Gastrocnemius medialis (tissue), 4 donors: ENCODE measurements at regions not wholly inside any gene's neighbourhood (a gene's known extent, or its start where the extent isn't known, plus 50 kb on each side); places are given as distances from the start of the nearest gene placed in this dataset.
A peak's percentile ranks its signal among the peaks of the same experiment; 100 is the strongest.

Experiments
- ATAC-seq, 2 donors: fragments of 150-250 bp; one replicate each; pipeline ENCODE4 v1.9.1; 2016
- DNase-seq, 2 donors: peaks; one replicate each; pipeline ENCODE4 v3.0.0-alpha.2; 2019
- H3K27ac ChIP-seq, 4 donors: fragments of 200-600 bp; sonication (generic); 1 replicate in 1 of 4; 2 replicates in 3 of 4; pipeline ENCODE4 v1.5.1; 2016 to 2018; ENCODE audit warnings: mild to moderate bottlenecking in 2 of 4, moderate library complexity in 1 of 4
- H3K27me3 ChIP-seq, 3 donors: fragments of 200-600 bp; sonication (generic) in 2 of 3; 1 replicate in 1 of 3; 2 replicates in 2 of 3; pipeline versions ENCODE4 v1.5.1 to v1.6.0; 2016 to 2019; ENCODE audit warnings: mild to moderate bottlenecking in 1 of 3, moderate library complexity in 1 of 3
- H3K36me3 ChIP-seq, 2 donors: fragments of 200-600 bp; sonication (generic) in 1 of 2; one replicate each; pipeline ENCODE4 v1.5.1; 2017 to 2018
- H3K4me1 ChIP-seq, 2 donors: fragments of 200-600 bp; sonication (generic) in 1 of 2; one replicate each; pipeline ENCODE4 v1.5.1; 2016 to 2017; ENCODE audit warnings: mild to moderate bottlenecking in 2 of 2
- H3K4me3 ChIP-seq, 4 donors: fragments of 200-600 bp; sonication (generic) in 3 of 4; 1 replicate in 1 of 4; 2 replicates in 3 of 4; pipeline ENCODE4 v1.5.1; 2016 to 2019; ENCODE audit warnings: mild to moderate bottlenecking in 2 of 4
- H3K9me3 ChIP-seq, 3 donors: fragments of 200-600 bp; sonication (generic) in 2 of 3; 1 replicate in 1 of 3; 2 replicates in 2 of 3; pipeline ENCODE4 v1.5.1; 2016 to 2019
- POLR2A ChIP-seq, 2 donors: fragments of 450-650 bp; IDR thresholded peaks; one replicate each; pipeline ENCODE4 v1.6.1; 2017; ENCODE audit warnings: antibody characterized with exemption in 2 of 2, mild to moderate bottlenecking in 2 of 2, moderate library complexity in 2 of 2
- in situ Hi-C, 4 donors: fragments of 200-750 bp; cut with MboI; loops; one replicate each; pipeline versions ENCODE4 v1.15.0 to v1.8.0; 2017; ENCODE audit warnings: low sequenced_read_pairs in 4 of 4
- intact Hi-C: fragments of 100-400 bp; cut with DNase I; formaldehyde crosslinking; loops from one replicate; pipeline ENCODE4 v1.15.1; 2023; ENCODE audit warnings: low total_unique reads
- TF ChIP-seq, protein P1 (sequence below), 5 experiments: fragments of 450-650 bp in 3 of 5; fragments of 200-600 bp in 2 of 5; sonication (generic) in 2 of 5; IDR thresholded peaks in 4 of 5; conservative IDR thresholded peaks in 1 of 5; 1 replicate in 4 of 5; 2 replicates in 1 of 5; pipeline ENCODE4 v1.5.1; 2016 to 2019; ENCODE audit warnings: antibody characterized with exemption in 5 of 5, mild to moderate bottlenecking in 3 of 5, moderate library complexity in 3 of 5

DNA sequence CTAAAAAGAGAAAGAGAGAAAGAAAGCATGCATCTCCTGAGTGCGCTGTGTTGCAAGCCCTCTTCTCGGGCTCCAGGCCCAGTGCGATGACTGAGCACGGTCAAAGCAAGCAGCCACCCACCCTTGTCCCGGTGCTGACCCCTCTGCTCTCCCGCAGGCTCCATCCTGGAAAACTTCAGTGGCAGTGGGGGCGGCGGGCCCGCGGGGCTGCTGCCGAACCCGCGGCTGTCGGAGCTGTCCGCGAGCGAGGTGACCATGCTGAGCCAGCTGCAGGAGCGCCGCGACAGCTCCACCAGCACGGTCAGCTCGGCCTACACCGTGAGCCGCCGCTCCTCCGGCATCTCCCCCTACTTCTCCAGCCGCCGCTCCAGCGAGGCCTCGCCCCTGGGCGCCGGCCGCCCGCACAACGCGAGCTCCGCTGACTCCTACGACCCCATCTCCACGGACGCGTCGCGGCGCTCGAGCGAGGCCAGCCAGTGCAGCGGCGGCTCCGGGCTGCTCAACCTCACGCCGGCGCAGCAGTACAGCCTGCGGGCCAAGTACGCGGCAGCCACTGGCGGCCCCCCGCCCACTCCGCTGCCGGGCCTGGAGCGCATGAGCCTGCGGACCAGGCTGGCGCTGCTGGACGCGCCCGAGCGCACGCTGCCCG, 252.5 kb downstream of the GLI2 start:
- H3K27me3 ChIP-seq = no peaks in the 10 kb centered on the region
- ATAC-seq (no peak), DNase-seq (no peak)
- TF ChIP-seq, protein P1, sequence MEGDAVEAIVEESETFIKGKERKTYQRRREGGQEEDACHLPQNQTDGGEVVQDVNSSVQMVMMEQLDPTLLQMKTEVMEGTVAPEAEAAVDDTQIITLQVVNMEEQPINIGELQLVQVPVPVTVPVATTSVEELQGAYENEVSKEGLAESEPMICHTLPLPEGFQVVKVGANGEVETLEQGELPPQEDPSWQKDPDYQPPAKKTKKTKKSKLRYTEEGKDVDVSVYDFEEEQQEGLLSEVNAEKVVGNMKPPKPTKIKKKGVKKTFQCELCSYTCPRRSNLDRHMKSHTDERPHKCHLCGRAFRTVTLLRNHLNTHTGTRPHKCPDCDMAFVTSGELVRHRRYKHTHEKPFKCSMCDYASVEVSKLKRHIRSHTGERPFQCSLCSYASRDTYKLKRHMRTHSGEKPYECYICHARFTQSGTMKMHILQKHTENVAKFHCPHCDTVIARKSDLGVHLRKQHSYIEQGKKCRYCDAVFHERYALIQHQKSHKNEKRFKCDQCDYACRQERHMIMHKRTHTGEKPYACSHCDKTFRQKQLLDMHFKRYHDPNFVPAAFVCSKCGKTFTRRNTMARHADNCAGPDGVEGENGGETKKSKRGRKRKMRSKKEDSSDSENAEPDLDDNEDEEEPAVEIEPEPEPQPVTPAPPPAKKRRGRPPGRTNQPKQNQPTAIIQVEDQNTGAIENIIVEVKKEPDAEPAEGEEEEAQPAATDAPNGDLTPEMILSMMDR (IDR thresholded peaks at IDR 0.05 in 4 of 5, conservative IDR thresholded peaks at IDR 0.05 in 1 of 5) = no peak
- no peak for TF ChIP-seq POLR2A (IDR thresholded peaks at IDR 0.05)
- no peaks in the 10 kb centered on the region for H3K36me3 ChIP-seq
- H3K4me3 ChIP-seq = no peak overlapping the region
- in situ Hi-C loops (no loop called here), intact Hi-C loops (no loop called here)
- H3K4me1 ChIP-seq = no peaks in the 10 kb centered on the region
- H3K9me3 ChIP-seq = no peaks in the 10 kb centered on the region
- no peak overlapping the region for H3K27ac ChIP-seq

GRCh38 chr2:120988700-120989511, 253.2 kb downstream of the GLI2 start:
- in situ Hi-C loops (no loop called here), intact Hi-C loops (no loop called here)
- Histone ChIP-seq H3K4me3 (no peak overlapping the region), H3K9me3 (no peaks in the 10 kb centered on the region), H3K27me3 (no peaks in the 10 kb centered on the region), H3K27ac (no peak overlapping the region), H3K36me3 (no peaks in the 10 kb centered on the region), H3K4me1 (no peaks in the 10 kb centered on the region)
- DNase-seq (no peak), ATAC-seq (no peak)
- TF ChIP-seq, protein P1 (IDR thresholded peaks at IDR 0.05 in 4 of 5, conservative IDR thresholded peaks at IDR 0.05 in 1 of 5) = no peak
- no peak for TF ChIP-seq POLR2A (IDR thresholded peaks at IDR 0.05)

DNA sequence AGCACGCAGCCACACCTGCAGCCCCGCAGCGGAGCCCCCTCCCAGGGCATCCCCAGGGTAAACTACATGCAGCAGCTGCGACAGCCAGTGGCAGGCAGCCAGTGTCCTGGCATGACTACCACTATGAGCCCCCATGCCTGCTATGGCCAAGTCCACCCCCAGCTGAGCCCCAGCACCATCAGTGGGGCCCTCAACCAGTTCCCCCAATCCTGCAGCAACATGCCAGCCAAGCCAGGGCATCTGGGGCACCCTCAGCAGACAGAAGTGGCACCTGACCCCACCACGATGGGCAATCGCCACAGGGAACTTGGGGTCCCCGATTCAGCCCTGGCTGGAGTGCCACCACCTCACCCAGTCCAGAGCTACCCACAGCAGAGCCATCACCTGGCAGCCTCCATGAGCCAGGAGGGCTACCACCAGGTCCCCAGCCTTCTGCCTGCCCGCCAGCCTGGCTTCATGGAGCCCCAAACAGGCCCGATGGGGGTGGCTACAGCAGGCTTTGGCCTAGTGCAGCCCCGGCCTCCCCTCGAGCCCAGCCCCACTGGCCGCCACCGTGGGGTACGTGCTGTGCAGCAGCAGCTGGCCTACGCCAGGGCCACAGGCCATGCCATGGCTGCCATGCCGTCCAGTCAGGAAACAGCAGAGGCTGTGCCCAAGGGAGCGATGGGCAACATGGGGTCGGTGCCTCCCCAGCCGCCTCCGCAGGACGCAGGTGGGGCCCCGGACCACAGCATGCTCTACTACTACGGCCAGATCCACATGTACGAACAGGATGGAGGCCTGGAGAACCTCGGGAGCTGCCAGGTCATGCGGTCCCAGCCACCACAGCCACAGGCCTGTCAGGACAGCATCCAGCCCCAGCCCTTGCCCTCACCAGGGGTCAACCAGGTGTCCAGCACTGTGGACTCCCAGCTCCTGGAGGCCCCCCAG, 254.1 kb downstream of the GLI2 start:
- ATAC-seq (no peak), DNase-seq (no peak)
- Histone ChIP-seq H3K36me3 (no peaks in the 10 kb centered on the region), H3K27me3 (no peaks in the 10 kb centered on the region), H3K4me1 (no peaks in the 10 kb centered on the region), H3K4me3 (no peak overlapping the region), H3K9me3 (no peaks in the 10 kb centered on the region), H3K27ac (no peak overlapping the region)
- in situ Hi-C loops (no loop called here), intact Hi-C loops (no loop called here)
- TF ChIP-seq, protein P1 (IDR thresholded peaks at IDR 0.05 in 4 of 5, conservative IDR thresholded peaks at IDR 0.05 in 1 of 5) = no peak
- no peak for TF ChIP-seq POLR2A (IDR thresholded peaks at IDR 0.05)

DNA sequence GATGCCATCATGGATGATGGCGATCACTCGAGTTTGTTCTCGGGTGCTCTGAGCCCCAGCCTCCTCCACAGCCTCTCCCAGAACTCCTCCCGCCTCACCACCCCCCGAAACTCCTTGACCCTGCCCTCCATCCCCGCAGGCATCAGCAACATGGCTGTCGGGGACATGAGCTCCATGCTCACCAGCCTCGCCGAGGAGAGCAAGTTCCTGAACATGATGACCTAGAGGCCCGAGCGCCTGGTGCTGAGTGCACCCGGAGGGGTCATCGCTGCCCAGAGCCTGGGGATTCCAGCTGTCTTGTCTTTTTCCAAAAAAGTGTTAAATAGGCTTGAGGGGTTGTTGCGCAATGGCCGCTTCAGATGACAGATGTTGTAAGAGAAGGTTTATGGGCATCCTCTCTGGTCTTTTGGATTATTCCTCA, 254.8 kb downstream of the GLI2 start:
- in situ Hi-C loops (no loop called here), intact Hi-C loops (no loop called here)
- no peaks in the 10 kb centered on the region for H3K27me3 ChIP-seq
- DNase-seq = peak in 1 of 2 donors; percentile 20
- peak in 1 of 2 donors; percentile 22 for ATAC-seq
- no peaks in the 10 kb centered on the region for H3K4me1 ChIP-seq
- no peaks in the 10 kb centered on the region for H3K36me3 ChIP-seq
- no peak overlapping the region for H3K4me3 ChIP-seq
- no peak for TF ChIP-seq POLR2A (IDR thresholded peaks at IDR 0.05)
- TF ChIP-seq, protein P1 (IDR thresholded peaks at IDR 0.05 in 4 of 5, conservative IDR thresholded peaks at IDR 0.05 in 1 of 5) = no peak
- no peak overlapping the region for H3K27ac ChIP-seq
- H3K9me3 ChIP-seq = no peaks in the 10 kb centered on the region
